NCI-H2081 treated with DMSO at 0.1 percent for 48 hours (cell line): ENCODE measurements at regions not wholly inside any gene's neighbourhood (a gene's known extent, or its start where the extent isn't known, plus 50 kb on each side); places are given as distances from the start of the nearest gene placed in this dataset.

Experiments
- DNase-seq: peaks from one replicate; lab custom pipeline; 2025; lab: John Stamatoyannopoulos, UW

- DNase-seq = no peak
These were observed 712.8 kb downstream of the CDH8 start for GRCh38 chr16:61323456-61323855.

DNA sequence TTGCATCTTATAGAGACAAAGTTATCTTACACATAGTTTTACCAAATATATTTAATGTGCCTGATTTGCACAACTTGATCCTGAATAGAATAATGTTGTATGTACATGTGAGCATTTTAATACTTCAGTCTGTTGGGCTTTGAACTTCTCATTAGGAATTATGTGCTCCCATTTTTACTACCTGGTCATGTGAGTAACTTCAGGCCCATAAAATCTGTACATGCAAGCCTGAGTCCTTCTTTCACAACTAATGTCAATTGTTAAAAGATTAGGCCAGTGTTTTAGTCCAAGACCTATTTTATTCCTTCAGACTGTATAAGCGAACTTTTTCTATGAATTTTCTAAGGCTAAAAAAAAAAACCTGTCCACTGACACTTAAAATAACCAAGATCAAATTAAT, 715.4 kb downstream of the CDH8 start:
- no peak for DNase-seq

GRCh38 chr16:61313931-61314330, 722.3 kb downstream of the CDH8 start:
- DNase-seq = no peak

DNA sequence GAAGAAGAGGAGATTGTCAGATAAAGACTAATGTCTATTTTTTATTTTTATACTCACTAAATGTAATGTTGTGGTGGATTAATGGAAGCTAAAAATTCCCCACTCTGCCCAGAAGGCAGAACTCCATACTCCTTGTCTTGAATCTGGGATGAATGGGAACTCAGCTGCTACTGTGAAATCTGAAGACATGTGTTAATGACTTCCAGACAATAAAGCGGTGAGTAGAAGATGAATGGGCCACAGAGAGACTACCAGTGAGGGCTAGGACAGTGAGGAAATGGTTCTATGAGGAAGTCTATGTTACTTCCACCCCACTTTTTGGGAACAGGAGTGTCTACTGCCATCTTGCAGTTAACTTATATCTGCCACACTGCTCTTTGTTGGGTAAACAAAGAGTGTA, 726.9 kb downstream of the CDH8 start:
- no peak for DNase-seq

GRCh38 chr16:61306204-61306603, 730.0 kb downstream of the CDH8 start:
- no peak for DNase-seq

GRCh38 chr16:61296814-61297213, 739.4 kb downstream of the CDH8 start:
- DNase-seq = no peak

DNA sequence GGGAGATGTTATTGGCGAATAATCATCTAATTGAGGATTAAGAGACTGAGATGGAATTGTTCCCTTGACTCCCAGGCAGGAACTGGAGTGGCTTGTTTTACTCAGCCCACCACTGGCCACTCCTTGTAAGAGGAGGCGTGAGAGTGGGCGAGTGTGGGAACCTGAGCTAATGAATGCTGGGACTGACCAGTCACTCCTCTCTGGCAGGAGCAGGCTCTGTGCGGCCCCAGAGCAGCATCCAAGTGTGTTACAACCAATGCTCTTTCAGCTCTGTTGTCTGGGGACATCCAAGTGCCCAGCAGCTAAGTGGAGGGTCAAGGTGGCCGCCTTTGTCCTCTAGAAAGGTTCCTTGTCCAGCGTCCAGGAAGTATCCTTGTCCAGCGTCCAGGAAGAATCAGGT, 739.9 kb downstream of the CDH8 start:
- DNase-seq = no peak

DNA sequence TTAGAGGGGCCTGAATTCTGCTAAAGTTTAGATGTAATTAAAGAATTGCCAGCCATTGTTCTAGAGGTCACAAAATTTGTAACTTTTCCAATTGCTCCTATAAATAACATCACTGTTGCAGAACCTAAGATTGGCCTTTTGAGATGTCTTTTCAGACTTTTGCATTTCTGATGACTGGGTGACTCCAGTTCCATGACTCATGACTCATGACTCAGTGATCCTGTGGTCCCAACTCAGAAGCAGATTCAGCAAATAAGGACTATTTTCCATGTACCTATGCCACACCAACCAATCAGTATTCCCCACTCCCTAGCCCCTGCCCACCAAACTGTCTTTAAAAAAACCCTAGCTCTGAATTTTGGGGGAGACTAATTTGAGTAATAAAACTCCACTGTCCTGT, 740.9 kb downstream of the CDH8 start:
- no peak for DNase-seq

DNA sequence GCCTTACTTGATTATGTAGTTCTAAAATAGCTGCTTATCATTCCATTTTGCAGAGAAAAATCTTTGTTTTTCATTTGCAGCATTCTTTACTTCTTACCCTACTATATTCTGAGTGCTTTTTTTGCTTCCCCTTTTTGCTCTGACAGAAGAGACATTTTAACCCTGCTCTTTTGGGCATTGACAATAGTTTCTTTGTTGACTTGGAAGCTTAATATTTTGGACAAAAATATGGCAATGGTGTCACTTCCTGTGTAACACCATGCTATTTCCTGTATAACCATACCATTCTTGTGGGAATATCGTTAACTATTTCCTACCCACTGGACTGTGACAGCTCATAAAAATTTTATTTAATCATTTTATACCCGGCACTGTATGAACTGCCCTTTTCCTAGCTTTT, 747.1 kb downstream of the CDH8 start:
- no peak for DNase-seq

GRCh38 chr16:61277849-61278248, 758.4 kb downstream of the CDH8 start:
- no peak for DNase-seq

DNA sequence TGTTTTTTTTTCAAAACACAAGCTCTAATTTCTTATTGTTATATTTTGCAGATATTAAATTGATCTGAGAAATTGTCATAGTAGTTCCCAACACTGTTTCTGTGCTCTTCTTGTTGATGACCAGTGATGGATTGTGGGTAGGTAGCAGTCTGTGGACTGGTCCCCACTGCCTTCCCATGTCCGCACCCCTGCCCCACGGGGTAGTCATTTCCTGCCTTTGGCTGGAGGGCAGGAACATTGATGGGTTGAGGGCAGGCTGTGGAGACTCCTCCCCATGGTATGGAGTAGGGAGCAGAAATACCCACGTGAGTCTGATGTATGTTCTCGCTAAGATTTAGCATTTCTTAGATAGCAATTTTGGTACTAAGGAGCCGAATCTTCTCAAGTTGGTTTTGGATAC, 762.0 kb downstream of the CDH8 start:
- DNase-seq = no peak

DNA sequence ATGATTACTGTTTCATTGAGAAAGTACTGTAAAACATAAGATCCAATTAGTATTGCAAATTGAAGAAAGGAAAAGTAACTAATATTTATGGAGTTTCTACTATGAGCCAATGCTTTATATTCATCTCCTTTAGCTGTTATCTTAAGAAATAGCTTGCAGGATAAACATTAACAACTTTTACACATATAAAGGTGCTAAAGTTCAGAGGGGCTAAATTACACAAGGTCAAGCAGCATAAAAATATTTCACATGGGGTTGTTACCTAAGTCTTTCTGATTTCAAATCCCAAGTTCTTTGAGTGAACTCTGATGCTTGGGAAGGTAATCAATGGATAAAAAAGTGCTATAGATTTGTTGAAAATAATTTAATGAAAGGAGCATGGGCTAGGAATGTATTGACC, 765.5 kb downstream of the CDH8 start:
- DNase-seq = no peak

DNA sequence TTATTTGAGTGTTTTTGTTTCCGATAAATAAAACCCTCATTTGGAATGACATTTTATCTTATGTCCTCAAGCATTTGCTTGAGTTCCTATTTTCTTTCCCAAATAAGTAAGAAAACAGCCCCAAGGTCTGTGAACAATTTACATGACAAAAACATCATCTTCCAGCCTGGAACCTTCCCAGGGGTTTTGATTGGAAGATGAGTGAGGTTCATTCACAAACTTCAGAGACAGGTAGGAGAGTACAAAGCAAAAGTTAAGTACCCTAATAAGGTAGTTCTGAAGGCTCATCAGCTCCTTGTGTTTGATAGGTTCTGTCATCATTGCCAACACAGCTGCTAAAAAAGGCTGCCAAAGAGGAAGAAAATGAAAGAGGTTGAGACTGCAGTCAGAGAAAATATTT, 772.8 kb downstream of the CDH8 start:
- no peak for DNase-seq

DNA sequence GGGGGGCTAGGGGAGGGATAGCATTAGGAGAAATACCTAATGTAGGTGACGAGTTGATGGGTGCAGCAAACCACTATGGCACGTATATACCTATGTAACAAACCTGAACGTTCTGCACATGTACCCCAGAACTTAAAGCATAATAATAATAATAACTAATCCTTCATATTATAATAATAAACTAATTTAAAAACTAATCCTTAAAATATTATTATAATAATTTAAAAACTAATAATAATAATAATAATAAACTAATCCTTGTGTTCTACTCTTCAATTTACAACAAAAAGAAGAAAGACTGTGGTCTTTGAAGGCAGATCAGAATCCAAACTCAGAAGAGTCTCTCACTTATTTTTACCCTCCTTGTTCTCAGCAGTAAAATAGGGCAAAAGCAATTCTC, 774.9 kb downstream of the CDH8 start:
- no peak for DNase-seq

GRCh38 chr16:61246592-61246991, 789.6 kb downstream of the CDH8 start:
- DNase-seq = no peak

GRCh38 chr16:61243954-61244353, 792.3 kb downstream of the CDH8 start:
- DNase-seq = no peak

DNA sequence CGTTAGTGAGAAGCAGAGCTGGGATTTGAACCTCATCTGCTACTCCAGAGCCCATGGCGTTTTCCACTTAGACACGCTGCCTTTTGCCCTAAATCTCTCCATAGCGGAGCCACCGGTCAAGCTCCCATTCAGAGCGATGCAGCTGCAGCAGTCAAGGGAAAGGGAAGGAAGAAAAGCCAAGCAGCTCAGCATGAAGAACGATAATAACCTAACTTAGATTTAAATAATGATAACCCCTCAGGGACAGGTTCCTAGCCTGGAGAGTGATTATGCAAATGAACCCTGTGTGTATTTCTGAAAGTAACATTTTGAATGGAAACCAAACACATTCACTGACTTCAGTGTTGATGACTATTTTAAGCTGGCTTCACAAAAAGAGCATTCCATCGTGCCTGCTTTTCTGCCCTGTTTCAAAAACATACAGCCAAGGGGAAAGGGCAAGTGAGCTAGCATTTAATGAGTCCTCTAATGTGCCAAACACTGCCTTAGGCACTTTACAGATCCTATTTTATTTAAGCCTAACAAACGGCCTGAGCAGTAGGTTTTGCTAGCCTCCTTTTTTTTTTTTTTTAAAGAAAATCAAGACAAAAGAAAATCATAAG, 798.3 kb downstream of the CDH8 start:
- no peak for DNase-seq

DNA sequence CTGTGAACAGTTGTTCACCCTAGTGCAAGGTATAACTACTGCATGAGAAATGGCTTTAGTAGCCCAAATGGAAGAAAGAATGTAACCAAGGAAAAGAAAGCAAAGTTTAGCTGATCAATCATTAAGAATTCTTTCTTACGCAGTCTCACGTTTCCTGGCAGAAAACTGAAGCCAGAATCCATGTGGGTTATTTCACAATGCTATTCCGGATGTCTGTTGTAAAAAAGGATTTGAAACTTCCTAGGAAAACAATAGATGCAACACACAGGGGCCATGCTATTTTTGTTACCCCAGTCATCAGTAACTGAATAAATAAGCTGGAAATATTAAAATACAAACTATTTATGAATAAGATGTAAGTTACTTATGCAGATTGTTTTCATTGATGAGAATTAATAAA, 802.5 kb downstream of the CDH8 start:
- no peak for DNase-seq

DNA sequence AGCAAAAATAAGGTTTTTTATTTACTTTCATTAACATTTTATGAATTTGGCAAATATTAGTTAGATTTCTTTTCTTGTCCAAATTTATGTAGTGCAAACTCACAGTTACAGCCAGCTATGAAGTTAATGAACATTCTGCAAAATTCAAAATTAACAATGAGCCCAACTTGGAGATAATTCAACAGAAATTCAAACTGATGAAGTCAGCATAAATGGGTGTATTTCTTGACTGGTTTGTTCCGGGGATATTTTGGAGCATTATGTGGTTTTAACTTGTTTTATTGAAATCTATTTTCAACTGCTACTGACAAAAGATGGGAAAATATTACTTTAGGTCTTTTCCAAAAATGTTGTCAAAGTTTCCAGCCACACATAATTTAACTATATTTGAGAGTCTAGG, 807.9 kb downstream of the CDH8 start:
- DNase-seq = no peak

GRCh38 chr16:61215605-61216004, 820.6 kb downstream of the CDH8 start:
- DNase-seq = no peak

DNA sequence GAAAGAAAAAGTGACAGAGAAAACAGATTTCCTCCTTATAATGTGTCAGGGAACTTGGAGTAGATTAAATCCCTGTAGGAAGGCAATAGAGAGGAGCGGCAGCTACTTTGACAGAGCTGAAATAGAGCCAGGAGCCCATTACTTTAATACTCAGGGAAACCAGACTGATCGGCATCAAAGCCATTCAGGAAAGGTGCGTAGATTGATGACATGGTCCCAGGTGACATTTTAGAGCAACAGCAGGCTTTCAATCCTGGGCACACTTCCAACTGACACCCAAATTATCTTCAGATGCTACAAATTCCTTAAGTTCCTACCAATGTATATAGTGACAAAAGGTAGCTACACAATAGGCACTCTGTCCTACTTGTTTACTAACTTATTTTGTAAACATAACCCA, 821.5 kb downstream of the CDH8 start:
- no peak for DNase-seq

- no peak for DNase-seq
These were observed 826.2 kb downstream of the CDH8 start for GRCh38 chr16:61210076-61210475.

DNA sequence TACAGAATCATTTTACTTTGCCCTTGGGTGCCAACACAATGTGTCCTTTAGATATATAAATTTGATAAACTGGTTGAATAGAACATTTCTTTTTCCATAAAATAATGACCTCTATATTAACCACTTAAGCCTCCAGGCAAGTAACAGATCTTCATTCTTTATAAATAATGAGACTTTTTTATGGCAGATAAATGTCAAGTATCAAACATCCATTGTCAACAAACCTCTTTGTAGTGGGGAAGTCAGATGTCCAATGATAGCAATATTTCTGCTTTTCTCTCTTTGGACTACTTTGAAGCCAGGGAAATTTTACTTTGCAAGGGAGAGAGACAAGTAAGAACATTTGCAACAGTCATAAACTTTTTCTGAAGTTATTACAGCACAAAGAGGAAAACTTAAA, 841.2 kb downstream of the CDH8 start:
- DNase-seq = no peak

DNA sequence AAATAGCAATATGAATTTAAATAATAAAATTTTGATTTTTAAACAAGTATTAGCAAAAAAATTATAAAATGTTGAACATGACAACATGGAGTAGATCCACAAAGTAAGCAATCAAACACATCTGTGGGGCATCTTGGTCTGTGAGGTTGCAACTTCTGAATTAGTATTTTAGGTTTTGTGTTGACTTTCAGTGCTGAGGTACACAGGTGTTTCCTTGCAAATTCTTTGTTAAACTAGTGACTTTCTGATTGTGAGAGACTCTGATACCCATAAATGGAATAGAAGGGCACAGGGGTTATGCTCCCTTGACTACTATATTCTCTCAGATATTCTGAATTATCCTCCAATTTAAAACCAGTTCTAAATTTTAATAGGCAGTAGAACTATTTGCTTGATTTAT, 841.7 kb downstream of the CDH8 start:
- no peak for DNase-seq

DNA sequence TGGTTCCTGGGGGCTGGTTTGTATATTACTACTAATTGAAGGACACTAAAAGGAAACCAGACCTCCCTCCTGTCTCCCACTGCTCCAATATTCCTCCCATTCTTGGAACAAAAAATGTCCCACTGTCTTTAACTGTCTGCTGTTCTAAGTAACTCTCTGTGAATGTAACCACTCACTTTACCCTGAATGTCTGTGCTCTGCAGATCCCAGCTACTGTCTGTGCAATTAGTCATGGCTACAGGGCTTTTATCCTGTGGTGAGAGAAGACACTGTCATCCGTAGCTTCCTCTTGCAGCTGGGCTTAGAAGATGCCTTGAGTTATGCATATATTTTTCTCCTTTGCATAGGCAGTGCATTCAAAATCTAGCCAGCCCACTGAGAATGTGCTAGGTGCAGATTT, 853.8 kb downstream of the CDH8 start:
- no peak for DNase-seq
